ENCODE measurements at regions not wholly inside any gene's neighbourhood (a gene's known extent, or its start where the extent isn't known, plus 50 kb on each side); places are given as distances from the start of the nearest gene placed in this dataset.

- intact Hi-C loops (cut with micrococcal nuclease): no loop called here
- Histone ChIP-seq H3K36me3 (ENCODE audit: control insufficient read depth in 1 of 2, insufficient read depth in 2 of 2, low read length in 2 of 2) (no peaks in the 10 kb centered on the region), H3K4me2 (ENCODE audit: low read length) (peak overlapping the region; percentile 79), H2AFZ (ENCODE audit: low read depth, low read length, poor library complexity, severe bottlenecking) (no peak overlapping the region), H3K9me3 (ENCODE audit: control insufficient read depth in 1 of 2, insufficient read depth in 1 of 2, low read depth in 1 of 2, low read length in 2 of 2) (no peaks in the 10 kb centered on the region), H4K20me1 (ENCODE audit: insufficient read depth) (no peaks in the 10 kb centered on the region), H3K9me2 (ENCODE audit: insufficient read depth) (no peaks in the 10 kb centered on the region), H3K9ac (ENCODE audit: low read length) (peak overlapping the region; percentile 57), H3K27me3 (ENCODE audit: insufficient read depth, low read length) (no peaks in the 10 kb centered on the region), H3K4me1 (ENCODE audit: control insufficient read depth in 1 of 2, insufficient read depth in 2 of 2, low read length in 2 of 2) (peaks cover 96 to 98% of the 10 kb centered on the region in 2 experiments), H3K27ac (ENCODE audit: low read depth, low read length) (peak overlapping the region; percentile 97), H3K4me3 (replicated peaks in 1 of 2; ENCODE audit: low read depth in 1 of 2, low read length in 2 of 2) (peak overlapping the region; percentile 15 to 50), H3K79me2 (ENCODE audit: insufficient read depth, low read length) (peaks cover 84% of the 10 kb centered on the region)
- ChIA-PET POLR2A (interaction anchor here (0.7 kb wide), 1 partner anchor 19 kb away, joined by 4 read pairs; no protein-coding TSS in a partner anchor), RAD21 (ENCODE audit: low non-redundant PET in 1 of 2, low total read pairs in 2 of 2, uncharacterized antibody in 2 of 2, unreplicated experiment in 2 of 2) (no interaction called here), CTCF (no interaction called here)
- DNase-seq (ENCODE audit: low read depth, low spot score): peak; percentile 91
- no TSS peak for BruUV-seq (replicated peaks)
- peak; percentile 85 for ATAC-seq
- TF ChIP-seq ELF1 (IDR thresholded peaks at IDR 0.05; ENCODE audit: borderline replicate concordance, low read depth) (no peak), SP1 (IDR thresholded peaks at IDR 0.05; ENCODE audit: low read depth) (peak; percentile 94), ATF3 (IDR thresholded peaks at IDR 0.05) (peak; percentile 63), CBX3 (IDR thresholded peaks at IDR 0.05; ENCODE audit: low read depth) (peak; percentile 80), EZH2 (IDR thresholded peaks at IDR 0.05) (no peak), ZBTB33 (IDR thresholded peaks at IDR 0.05; ENCODE audit: extremely low read depth, insufficient replicate concordance, low read length) (no peak), CTCF (IDR thresholded peaks at IDR 0.05 in 2 of 3, conservative IDR thresholded peaks at IDR 0.05 in 1 of 3; ENCODE audit: borderline replicate concordance in 1 of 3, insufficient read depth in 1 of 3, low read depth in 2 of 3, low read length in 2 of 3) (no peak), JUND (IDR thresholded peaks at IDR 0.05) (peak; percentile 96), EGR1 (IDR thresholded peaks at IDR 0.05; ENCODE audit: low read depth) (no peak), SRF (IDR thresholded peaks at IDR 0.05; ENCODE audit: low read depth) (peak; percentile 73), YY1 (IDR thresholded peaks at IDR 0.05; ENCODE audit: extremely low read depth, insufficient replicate concordance, low read depth, low read length) (no peak), RAD21 (IDR thresholded peaks at IDR 0.05; ENCODE audit: low read depth) (no peak; the same call in 1 of the 2 replicates), POLR2AphosphoS5 (IDR thresholded peaks at IDR 0.05; ENCODE audit: low read depth, low read length) (0 out of 2 replicates have a peak, but pooled peaks have one; percentile 21), CEBPB (IDR thresholded peaks at IDR 0.05; ENCODE audit: low read depth) (peak; percentile 80), TCF7L2 (IDR thresholded peaks at IDR 0.05; ENCODE audit: borderline replicate concordance, extremely low read depth, insufficient read depth, insufficient read length) (peak; percentile 83), EZH2phosphoT487 (IDR thresholded peaks at IDR 0.05; ENCODE audit: borderline replicate concordance) (no peak), REST (IDR thresholded peaks at IDR 0.05; ENCODE audit: low read depth) (no peak), ZFX (IDR thresholded peaks at IDR 0.05) (no peak), FOSL1 (IDR thresholded peaks at IDR 0.05; ENCODE audit: low read depth) (peak; percentile 97), ZNF274 (IDR thresholded peaks at IDR 0.05; ENCODE audit: low read depth, low read length) (no peak), POLR2A (IDR thresholded peaks at IDR 0.05; ENCODE audit: borderline replicate concordance, extremely low read depth, insufficient read depth, insufficient read length) (no peak)
These were observed 107.0 kb upstream of the DST start for GRCh38 chr6:56749632-56750151.
